Mesodermal cell (in vitro differentiated cells): ENCODE measurements at regions not wholly inside any gene's neighbourhood (a gene's known extent, or its start where the extent isn't known, plus 50 kb on each side); places are given as distances from the start of the nearest gene placed in this dataset.

Source experiments
- H3K27ac ChIP-seq: 2 replicates; pipeline ENCODE4 v1.7.0; 2013; ENCODE audit warnings: mild to moderate bottlenecking, low read depth, low read length, moderate library complexity; ENCODE audit not compliant: severe bottlenecking
- H3K36me3 ChIP-seq: 2 replicates; pipeline ENCODE4 v1.7.1; 2013; ENCODE audit warnings: mild to moderate bottlenecking, low read length, moderate library complexity; ENCODE audit not compliant: control insufficient read depth, insufficient read depth
- H3K4me1 ChIP-seq: one replicate; pipeline ENCODE4 v1.7.1; 2013; ENCODE audit warnings: mild to moderate bottlenecking, low read length; ENCODE audit not compliant: insufficient read depth, control insufficient read depth, poor library complexity, severe bottlenecking
- H3K4me3 ChIP-seq: 2 replicates; pipeline ENCODE4 v1.7.0; 2013; ENCODE audit warnings: low read length, control low read depth, mild to moderate bottlenecking; ENCODE audit not compliant: insufficient read depth, poor library complexity, severe bottlenecking; ENCODE audit errors: extremely low read depth
- H3K9me3 ChIP-seq: 2 replicates; pipeline ENCODE4 v1.7.1; 2013; ENCODE audit warnings: mild to moderate bottlenecking, low read length, moderate library complexity; ENCODE audit not compliant: control insufficient read depth
- WGBS, 2 experiments: methylation state at CpG; one replicate each; pipeline ENCODE4 v1.1.5; 2013; ENCODE audit warnings: missing lambda C conversion rate in 2 of 2; ENCODE audit not compliant: insufficient coverage in 2 of 2; 5-methylcytosine and 5-hydroxymethylcytosine counted together

- WGBS, 2 experiments = 90 to 96% methylated on average over 3 to 4 of the region's 4 CpGs
- no peak overlapping the region for H3K4me3 ChIP-seq
- no peaks in the 10 kb centered on the region for H3K4me1 ChIP-seq
- H3K9me3 ChIP-seq = peaks cover 6% of the 10 kb centered on the region
- no peak overlapping the region for H3K27ac ChIP-seq
- H3K36me3 ChIP-seq = no peaks in the 10 kb centered on the region
These were observed 185.2 kb downstream of the SOX11 start for GRCh38 chr2:5877360-5877759.

GRCh38 chr2:5885451-5886173, 193.4 kb downstream of the SOX11 start:
- H3K9me3 ChIP-seq = peaks cover 5% of the 10 kb centered on the region
- H3K4me1 ChIP-seq = peaks cover 7% of the 10 kb centered on the region
- H3K36me3 ChIP-seq = no peaks in the 10 kb centered on the region
- no peak overlapping the region for H3K4me3 ChIP-seq
- WGBS, 2 experiments = 63 to 86% methylated on average over 1 of the region's 5 CpGs
- H3K27ac ChIP-seq = no peak overlapping the region

GRCh38 chr2:5886462-5886861, 194.3 kb downstream of the SOX11 start:
- WGBS, 2 experiments = 83 to 85% methylated on average over 2 to 3 of the region's 6 CpGs

GRCh38 chr2:5888126-5888525, 195.9 kb downstream of the SOX11 start:
- no peaks in the 10 kb centered on the region for H3K36me3 ChIP-seq
- no peak overlapping the region for H3K4me3 ChIP-seq
- WGBS, 2 experiments = no CpG with 5 or more reads among the region's 1 CpG
- H3K9me3 ChIP-seq = no peaks in the 10 kb centered on the region
- no peak overlapping the region for H3K27ac ChIP-seq
- peaks cover 7% of the 10 kb centered on the region for H3K4me1 ChIP-seq

More at GRCh38 chr2:5886462-5886861, 194.3 kb downstream of the SOX11 start:
- peaks cover 7% of the 10 kb centered on the region for H3K4me1 ChIP-seq
- H3K4me3 ChIP-seq = no peak overlapping the region
- no peaks in the 10 kb centered on the region for H3K36me3 ChIP-seq
- no peak overlapping the region for H3K27ac ChIP-seq
- peaks cover 5% of the 10 kb centered on the region for H3K9me3 ChIP-seq

- Histone ChIP-seq H3K36me3 (no peaks in the 10 kb centered on the region), H3K4me3 (no peak overlapping the region), H3K27ac (no peak overlapping the region), H3K4me1 (peaks cover 7% of the 10 kb centered on the region), H3K9me3 (no peaks in the 10 kb centered on the region)
- WGBS, 2 experiments = 68 to 71% methylated on average over 4 of the region's 5 CpGs
These were observed 197.3 kb downstream of the SOX11 start for GRCh38 chr2:5889519-5889918.

GRCh38 chr2:5894355-5894754, 202.2 kb downstream of the SOX11 start:
- H3K4me3 ChIP-seq = no peak overlapping the region
- H3K27ac ChIP-seq = no peak overlapping the region
- no peaks in the 10 kb centered on the region for H3K36me3 ChIP-seq
- WGBS, 2 experiments = 65 to 78% methylated on average over 4 to 5 of the region's 5 CpGs
- H3K4me1 ChIP-seq = no peaks in the 10 kb centered on the region
- no peaks in the 10 kb centered on the region for H3K9me3 ChIP-seq

GRCh38 chr2:5895284-5895683, 203.1 kb downstream of the SOX11 start:
- WGBS, 2 experiments = 95 to 96% methylated on average over 11 of the region's 11 CpGs
- H3K36me3 ChIP-seq = no peaks in the 10 kb centered on the region
- H3K4me1 ChIP-seq = no peaks in the 10 kb centered on the region
- no peak overlapping the region for H3K27ac ChIP-seq
- no peak overlapping the region for H3K4me3 ChIP-seq
- H3K9me3 ChIP-seq = no peaks in the 10 kb centered on the region

GRCh38 chr2:5897249-5897648, 205.1 kb downstream of the SOX11 start:
- 94 to 98% methylated on average over 4 to 5 of the region's 5 CpGs for WGBS, 2 experiments
- Histone ChIP-seq H3K27ac (no peak overlapping the region), H3K4me1 (no peaks in the 10 kb centered on the region), H3K9me3 (no peaks in the 10 kb centered on the region), H3K36me3 (no peaks in the 10 kb centered on the region), H3K4me3 (no peak overlapping the region)

- H3K36me3 ChIP-seq = no peaks in the 10 kb centered on the region
- no peak overlapping the region for H3K27ac ChIP-seq
- WGBS, 2 experiments = 100% methylated on average over 1 of the region's 3 CpGs; no CpG with 5 or more reads in 1 of the 2 experiments
- no peaks in the 10 kb centered on the region for H3K4me1 ChIP-seq
- no peaks in the 10 kb centered on the region for H3K9me3 ChIP-seq
- no peak overlapping the region for H3K4me3 ChIP-seq
These were observed 206.5 kb downstream of the SOX11 start for GRCh38 chr2:5898667-5899066.

GRCh38 chr2:5905661-5906060, 213.5 kb downstream of the SOX11 start:
- WGBS, 2 experiments = no CpG with 5 or more reads among the region's 2 CpGs
- Histone ChIP-seq H3K4me1 (no peaks in the 10 kb centered on the region), H3K27ac (no peak overlapping the region), H3K4me3 (no peak overlapping the region), H3K9me3 (no peaks in the 10 kb centered on the region), H3K36me3 (no peaks in the 10 kb centered on the region)

GRCh38 chr2:5908071-5908470, 215.9 kb downstream of the SOX11 start:
- Histone ChIP-seq H3K9me3 (no peaks in the 10 kb centered on the region), H3K27ac (no peak overlapping the region), H3K4me3 (no peak overlapping the region), H3K36me3 (no peaks in the 10 kb centered on the region), H3K4me1 (no peaks in the 10 kb centered on the region)
- WGBS, 2 experiments = 88 to 100% methylated on average over 1 of the region's 2 CpGs
